Gastrocnemius medialis (tissue), 4 donors: ENCODE measurements at regions not wholly inside any gene's neighbourhood (a gene's known extent, or its start where the extent isn't known, plus 50 kb on each side); places are given as distances from the start of the nearest gene placed in this dataset.
A peak's percentile ranks its signal among the peaks of the same experiment; 100 is the strongest.

Source experiments
- ATAC-seq, 2 donors: fragments of 150-250 bp; one replicate each; pipeline ENCODE4 v1.9.1; 2016
- DNase-seq, 2 donors: peaks; one replicate each; pipeline ENCODE4 v3.0.0-alpha.2; 2019
- H3K27ac ChIP-seq, 4 donors: fragments of 200-600 bp; sonication (generic); 1 replicate in 1 of 4; 2 replicates in 3 of 4; pipeline ENCODE4 v1.5.1; 2016 to 2018; ENCODE audit warnings: mild to moderate bottlenecking in 2 of 4, moderate library complexity in 1 of 4
- H3K27me3 ChIP-seq, 3 donors: fragments of 200-600 bp; sonication (generic) in 2 of 3; 1 replicate in 1 of 3; 2 replicates in 2 of 3; pipeline versions ENCODE4 v1.5.1 to v1.6.0; 2016 to 2019; ENCODE audit warnings: mild to moderate bottlenecking in 1 of 3, moderate library complexity in 1 of 3
- H3K36me3 ChIP-seq, 2 donors: fragments of 200-600 bp; sonication (generic) in 1 of 2; one replicate each; pipeline ENCODE4 v1.5.1; 2017 to 2018
- H3K4me1 ChIP-seq, 2 donors: fragments of 200-600 bp; sonication (generic) in 1 of 2; one replicate each; pipeline ENCODE4 v1.5.1; 2016 to 2017; ENCODE audit warnings: mild to moderate bottlenecking in 2 of 2
- H3K4me3 ChIP-seq, 4 donors: fragments of 200-600 bp; sonication (generic) in 3 of 4; 1 replicate in 1 of 4; 2 replicates in 3 of 4; pipeline ENCODE4 v1.5.1; 2016 to 2019; ENCODE audit warnings: mild to moderate bottlenecking in 2 of 4
- H3K9me3 ChIP-seq, 3 donors: fragments of 200-600 bp; sonication (generic) in 2 of 3; 1 replicate in 1 of 3; 2 replicates in 2 of 3; pipeline ENCODE4 v1.5.1; 2016 to 2019
- POLR2A ChIP-seq, 2 donors: fragments of 450-650 bp; IDR thresholded peaks; one replicate each; pipeline ENCODE4 v1.6.1; 2017; ENCODE audit warnings: antibody characterized with exemption in 2 of 2, mild to moderate bottlenecking in 2 of 2, moderate library complexity in 2 of 2
- in situ Hi-C, 4 donors: fragments of 200-750 bp; cut with MboI; loops; one replicate each; pipeline versions ENCODE4 v1.15.0 to v1.8.0; 2017; ENCODE audit warnings: low sequenced_read_pairs in 4 of 4
- intact Hi-C: fragments of 100-400 bp; cut with DNase I; formaldehyde crosslinking; loops from one replicate; pipeline ENCODE4 v1.15.1; 2023; ENCODE audit warnings: low total_unique reads
- TF ChIP-seq, protein P1 (sequence below), 5 experiments: fragments of 450-650 bp in 3 of 5; fragments of 200-600 bp in 2 of 5; sonication (generic) in 2 of 5; IDR thresholded peaks in 4 of 5; conservative IDR thresholded peaks in 1 of 5; 1 replicate in 4 of 5; 2 replicates in 1 of 5; pipeline ENCODE4 v1.5.1; 2016 to 2019; ENCODE audit warnings: antibody characterized with exemption in 5 of 5, mild to moderate bottlenecking in 3 of 5, moderate library complexity in 3 of 5

DNA sequence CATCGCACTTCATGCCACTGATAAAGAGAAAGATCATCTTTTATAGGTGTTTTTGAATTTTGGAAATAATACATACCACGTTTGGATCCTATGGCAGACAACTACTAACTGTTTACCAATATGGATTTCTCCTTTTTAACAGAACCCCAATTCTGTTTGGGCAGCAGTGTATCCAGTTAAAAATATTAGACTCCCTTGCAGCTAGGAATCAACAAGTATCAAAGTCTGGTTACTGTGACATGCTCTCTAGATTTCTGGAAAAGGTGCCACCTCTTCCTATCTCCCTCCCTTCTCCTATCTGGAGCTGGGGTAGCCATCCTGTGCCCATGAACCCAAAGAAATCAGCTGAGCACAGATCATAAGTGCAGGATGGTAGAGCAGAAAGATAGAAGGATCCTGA is 54.1 kb upstream of the DTNBP1 start:
- in situ Hi-C loops = no loop called here
- Histone ChIP-seq H3K36me3 (no peaks in the 10 kb centered on the region), H3K27ac (no peak overlapping the region), H3K27me3 (no peaks in the 10 kb centered on the region), H3K4me1 (peaks cover 28 to 30% of the 10 kb centered on the region in 2 donors), H3K4me3 (no peak overlapping the region), H3K9me3 (no peaks in the 10 kb centered on the region)
- ATAC-seq = no peak
- no peak for DNase-seq
- intact Hi-C loops = loop anchor here (5.0 kb wide), 1 partner anchor 210 kb away; no protein-coding TSS in a partner anchor
- TF ChIP-seq POLR2A (IDR thresholded peaks at IDR 0.05) = no peak
- TF ChIP-seq, protein P1, sequence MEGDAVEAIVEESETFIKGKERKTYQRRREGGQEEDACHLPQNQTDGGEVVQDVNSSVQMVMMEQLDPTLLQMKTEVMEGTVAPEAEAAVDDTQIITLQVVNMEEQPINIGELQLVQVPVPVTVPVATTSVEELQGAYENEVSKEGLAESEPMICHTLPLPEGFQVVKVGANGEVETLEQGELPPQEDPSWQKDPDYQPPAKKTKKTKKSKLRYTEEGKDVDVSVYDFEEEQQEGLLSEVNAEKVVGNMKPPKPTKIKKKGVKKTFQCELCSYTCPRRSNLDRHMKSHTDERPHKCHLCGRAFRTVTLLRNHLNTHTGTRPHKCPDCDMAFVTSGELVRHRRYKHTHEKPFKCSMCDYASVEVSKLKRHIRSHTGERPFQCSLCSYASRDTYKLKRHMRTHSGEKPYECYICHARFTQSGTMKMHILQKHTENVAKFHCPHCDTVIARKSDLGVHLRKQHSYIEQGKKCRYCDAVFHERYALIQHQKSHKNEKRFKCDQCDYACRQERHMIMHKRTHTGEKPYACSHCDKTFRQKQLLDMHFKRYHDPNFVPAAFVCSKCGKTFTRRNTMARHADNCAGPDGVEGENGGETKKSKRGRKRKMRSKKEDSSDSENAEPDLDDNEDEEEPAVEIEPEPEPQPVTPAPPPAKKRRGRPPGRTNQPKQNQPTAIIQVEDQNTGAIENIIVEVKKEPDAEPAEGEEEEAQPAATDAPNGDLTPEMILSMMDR (IDR thresholded peaks at IDR 0.05 in 4 of 5, conservative IDR thresholded peaks at IDR 0.05 in 1 of 5) = no peak

DNA sequence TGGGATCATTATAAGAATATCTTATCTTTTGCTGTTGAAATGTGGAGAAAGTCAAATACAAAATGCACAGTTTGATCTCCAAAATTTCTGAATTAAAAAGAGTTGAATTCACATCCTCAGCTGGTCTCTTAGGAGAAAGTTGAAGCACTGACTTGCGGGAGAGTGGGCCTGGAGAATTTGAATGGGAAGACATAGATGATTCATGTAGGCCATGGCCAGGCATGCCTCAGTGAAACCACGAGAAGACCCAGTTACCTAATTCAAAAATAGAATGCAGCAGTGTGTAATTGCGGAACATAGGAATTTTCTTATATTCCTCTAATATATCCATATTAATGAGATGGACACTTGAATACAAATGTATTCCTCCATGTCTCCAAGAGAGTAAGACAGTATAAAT is 53.0 kb upstream of the DTNBP1 start:
- peaks cover 29 to 30% of the 10 kb centered on the region in 2 donors for H3K4me1 ChIP-seq
- H3K9me3 ChIP-seq = no peaks in the 10 kb centered on the region
- no peaks in the 10 kb centered on the region for H3K27me3 ChIP-seq
- H3K36me3 ChIP-seq = no peaks in the 10 kb centered on the region
- intact Hi-C loops = loop anchor here (5.0 kb wide), 1 partner anchor 211 kb away; no protein-coding TSS in a partner anchor
- DNase-seq = no peak
- in situ Hi-C loops = no loop called here
- no peak for ATAC-seq
- no peak overlapping the region for H3K4me3 ChIP-seq
- TF ChIP-seq, protein P1 (IDR thresholded peaks at IDR 0.05 in 4 of 5, conservative IDR thresholded peaks at IDR 0.05 in 1 of 5) = no peak
- no peak for TF ChIP-seq POLR2A (IDR thresholded peaks at IDR 0.05)
- no peak overlapping the region for H3K27ac ChIP-seq

DNA sequence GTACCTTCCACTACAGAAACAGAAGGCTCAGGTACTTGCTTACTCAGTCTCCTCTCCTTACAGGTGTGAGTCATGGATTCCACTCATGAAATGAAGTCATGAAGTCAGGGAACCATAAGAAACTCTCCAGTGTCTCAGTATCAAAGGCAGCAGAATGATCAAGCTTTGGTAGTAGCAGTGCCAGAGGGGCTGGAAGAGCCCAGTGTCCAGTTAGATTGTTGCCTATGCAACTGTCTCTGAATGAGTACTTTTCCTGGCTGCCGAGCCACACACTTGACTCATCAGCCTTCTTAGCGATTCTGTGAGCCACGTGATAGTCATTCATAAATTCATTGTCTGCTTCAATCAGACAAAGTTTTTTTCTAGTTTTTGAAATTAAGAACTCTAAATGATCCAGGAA is 52.2 kb upstream of the DTNBP1 start:
- H3K36me3 ChIP-seq = no peaks in the 10 kb centered on the region
- DNase-seq = peak; percentile 6 to 40
- H3K9me3 ChIP-seq = no peaks in the 10 kb centered on the region
- H3K4me1 ChIP-seq = peaks cover 29 to 30% of the 10 kb centered on the region in 2 donors
- peak; percentile 70 to 79 for ATAC-seq
- H3K27me3 ChIP-seq = no peaks in the 10 kb centered on the region
- H3K4me3 ChIP-seq = no peak overlapping the region
- H3K27ac ChIP-seq = peak overlapping the region; percentile 44 to 80 (median 64)
- TF ChIP-seq, protein P1 (IDR thresholded peaks at IDR 0.05 in 4 of 5, conservative IDR thresholded peaks at IDR 0.05 in 1 of 5) = no peak
- no peak for TF ChIP-seq POLR2A (IDR thresholded peaks at IDR 0.05)
- in situ Hi-C loops = no loop called here
- intact Hi-C loops = loop anchor here (5.0 kb wide), 1 partner anchor 212 kb away; no protein-coding TSS in a partner anchor

DNA sequence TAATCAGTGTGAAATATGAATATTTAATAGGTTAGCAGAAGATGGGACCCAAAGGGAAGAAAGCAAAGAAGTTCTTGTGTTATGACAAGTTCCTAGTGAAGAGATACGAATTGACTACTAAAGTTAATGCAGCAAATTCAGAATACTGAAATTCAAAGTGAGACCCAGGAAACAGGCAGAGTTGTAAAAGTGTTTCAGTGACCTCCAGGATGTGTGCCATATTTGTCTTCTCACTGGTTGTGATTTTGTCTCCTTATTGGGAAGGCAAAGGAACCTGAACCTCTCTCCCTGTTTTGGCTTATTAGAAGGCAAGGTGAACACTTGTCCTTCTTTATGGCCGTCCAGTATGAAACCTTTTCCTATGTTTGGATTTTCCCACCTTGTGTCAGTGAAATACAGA is 51.8 kb upstream of the DTNBP1 start:
- Histone ChIP-seq H3K9me3 (no peaks in the 10 kb centered on the region), H3K36me3 (no peaks in the 10 kb centered on the region), H3K27ac (peak overlapping the region; percentile 44 to 80 (median 64)), H3K4me3 (no peak overlapping the region), H3K27me3 (no peaks in the 10 kb centered on the region), H3K4me1 (peaks cover 29 to 30% of the 10 kb centered on the region in 2 donors)
- DNase-seq = no peak
- intact Hi-C loops (loop anchor here (5.0 kb wide), 2 partner anchors 213 to 413 kb away; partner anchors contain the start of gene MYLIP), in situ Hi-C loops (no loop called here)
- peak in 1 of 2 donors; percentile 7 for ATAC-seq
- TF ChIP-seq POLR2A (IDR thresholded peaks at IDR 0.05) = no peak
- TF ChIP-seq, protein P1 (IDR thresholded peaks at IDR 0.05 in 4 of 5, conservative IDR thresholded peaks at IDR 0.05 in 1 of 5) = no peak

DNA sequence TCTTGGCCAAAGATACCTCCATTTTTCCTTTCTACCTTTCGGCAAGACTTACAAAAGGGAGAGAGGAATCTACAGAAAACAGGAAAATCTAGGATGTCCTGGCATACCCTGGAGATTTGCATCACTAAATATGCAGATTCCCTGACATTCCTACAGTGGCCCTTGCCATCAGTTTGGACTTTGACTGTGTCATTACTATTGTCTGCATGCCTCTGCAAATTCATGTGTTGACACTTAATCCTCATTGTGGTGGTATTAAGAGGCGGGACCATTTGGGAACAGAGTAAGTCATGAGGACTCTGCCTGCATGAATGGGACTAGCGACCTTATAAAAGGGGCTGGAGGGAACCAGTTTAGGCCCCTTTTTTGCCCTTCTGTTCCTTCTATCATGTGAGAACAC is 50.5 kb upstream of the DTNBP1 start:
- no peak overlapping the region for H3K4me3 ChIP-seq
- DNase-seq (no peak), ATAC-seq (no peak)
- intact Hi-C loops = loop anchor here (2.0 to 5.0 kb wide), 2 partner anchors 83 to 414 kb away; partner anchors contain the start of gene MYLIP
- peak overlapping the region; percentile 53 to 80 (median 67) for H3K27ac ChIP-seq
- no peak for TF ChIP-seq POLR2A (IDR thresholded peaks at IDR 0.05)
- TF ChIP-seq, protein P1 (IDR thresholded peaks at IDR 0.05 in 4 of 5, conservative IDR thresholded peaks at IDR 0.05 in 1 of 5) = no peak
- no peaks in the 10 kb centered on the region for H3K9me3 ChIP-seq
- in situ Hi-C loops = no loop called here
- no peaks in the 10 kb centered on the region for H3K27me3 ChIP-seq
- no peaks in the 10 kb centered on the region for H3K36me3 ChIP-seq
- H3K4me1 ChIP-seq = peaks cover 29 to 30% of the 10 kb centered on the region in 2 donors
